D721Med (cell line): ENCODE measurements at regions not wholly inside any gene's neighbourhood (a gene's known extent, or its start where the extent isn't known, plus 50 kb on each side); places are given as distances from the start of the nearest gene placed in this dataset.

Experiments
- DNase-seq: peaks from one replicate; pipeline ENCODE4 v3.0.0; 2011; ENCODE audit warnings: low spot score; ENCODE audit not compliant: insufficient read length
- FAIRE-seq: peaks from 2 replicates; lab custom pipeline; 2011; peaks lifted over from hg19 to GRCh38; lab: Jason Lieb, UNC
- TF ChIP-seq, protein P1 (sequence below): IDR thresholded peaks from 2 replicates; pipeline ENCODE4 v1.5.1; 2012; ENCODE audit warnings: mild to moderate bottlenecking, control low read depth; ENCODE audit not compliant: insufficient read depth; ENCODE audit errors: missing control alignments

DNA sequence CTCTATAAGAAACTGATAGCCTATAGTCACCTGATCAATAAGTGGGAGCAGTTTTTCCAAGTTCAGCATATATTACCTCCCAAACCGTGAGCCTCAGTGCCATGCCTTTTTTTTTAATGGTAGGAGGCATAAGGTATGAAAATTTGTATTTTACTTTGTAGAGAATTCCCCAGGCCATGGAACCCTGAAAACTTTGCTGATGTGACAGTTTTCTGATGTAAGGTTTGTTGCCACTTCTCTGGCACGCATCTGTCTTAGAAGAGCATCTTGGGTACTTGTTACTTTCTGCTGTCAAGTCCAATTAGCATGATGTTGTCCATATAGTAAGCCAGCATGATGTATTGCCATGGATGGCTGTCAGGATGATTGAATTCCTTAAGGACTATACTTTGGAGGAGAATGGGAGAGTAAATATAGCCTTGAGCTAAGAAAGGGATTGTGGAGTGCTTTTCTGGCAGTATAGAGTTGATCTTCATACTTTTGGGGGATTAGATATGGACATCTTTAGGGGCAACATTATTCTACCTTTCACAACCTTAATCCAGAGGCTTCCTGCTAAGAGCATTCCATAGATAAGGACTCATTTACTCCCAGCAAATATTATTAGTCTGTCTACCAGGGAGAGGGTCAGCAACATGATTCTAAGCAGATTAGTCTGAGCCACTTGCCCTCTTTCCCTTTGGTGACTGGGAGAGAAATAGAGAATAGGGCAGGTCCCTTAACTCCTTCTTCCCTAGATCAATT, 389.6 kb downstream of the YTHDC2 start:
- DNase-seq (no peak), FAIRE-seq (peak; percentile 93)
- TF ChIP-seq, protein P1, sequence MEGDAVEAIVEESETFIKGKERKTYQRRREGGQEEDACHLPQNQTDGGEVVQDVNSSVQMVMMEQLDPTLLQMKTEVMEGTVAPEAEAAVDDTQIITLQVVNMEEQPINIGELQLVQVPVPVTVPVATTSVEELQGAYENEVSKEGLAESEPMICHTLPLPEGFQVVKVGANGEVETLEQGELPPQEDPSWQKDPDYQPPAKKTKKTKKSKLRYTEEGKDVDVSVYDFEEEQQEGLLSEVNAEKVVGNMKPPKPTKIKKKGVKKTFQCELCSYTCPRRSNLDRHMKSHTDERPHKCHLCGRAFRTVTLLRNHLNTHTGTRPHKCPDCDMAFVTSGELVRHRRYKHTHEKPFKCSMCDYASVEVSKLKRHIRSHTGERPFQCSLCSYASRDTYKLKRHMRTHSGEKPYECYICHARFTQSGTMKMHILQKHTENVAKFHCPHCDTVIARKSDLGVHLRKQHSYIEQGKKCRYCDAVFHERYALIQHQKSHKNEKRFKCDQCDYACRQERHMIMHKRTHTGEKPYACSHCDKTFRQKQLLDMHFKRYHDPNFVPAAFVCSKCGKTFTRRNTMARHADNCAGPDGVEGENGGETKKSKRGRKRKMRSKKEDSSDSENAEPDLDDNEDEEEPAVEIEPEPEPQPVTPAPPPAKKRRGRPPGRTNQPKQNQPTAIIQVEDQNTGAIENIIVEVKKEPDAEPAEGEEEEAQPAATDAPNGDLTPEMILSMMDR, result no peak

DNA sequence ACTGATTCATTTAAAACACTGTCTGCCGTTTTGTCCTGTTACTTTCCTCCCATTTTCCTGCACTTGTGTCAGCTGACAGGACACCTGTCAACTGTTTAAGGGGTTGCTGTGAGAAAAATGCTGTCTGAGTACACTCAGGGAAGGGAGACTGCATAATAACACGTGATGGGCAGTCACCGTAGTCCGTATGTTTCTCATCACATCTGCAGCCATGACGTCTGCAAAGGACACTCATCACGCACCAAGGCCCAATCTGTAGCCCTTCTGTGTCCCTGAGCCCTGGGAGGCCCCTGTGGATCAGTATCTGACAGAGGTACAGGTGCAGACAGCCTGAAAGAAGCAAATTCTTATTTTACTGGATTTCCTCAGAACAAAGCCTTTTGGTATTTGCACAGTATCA, 396.3 kb downstream of the YTHDC2 start:
- no peak for FAIRE-seq

DNA sequence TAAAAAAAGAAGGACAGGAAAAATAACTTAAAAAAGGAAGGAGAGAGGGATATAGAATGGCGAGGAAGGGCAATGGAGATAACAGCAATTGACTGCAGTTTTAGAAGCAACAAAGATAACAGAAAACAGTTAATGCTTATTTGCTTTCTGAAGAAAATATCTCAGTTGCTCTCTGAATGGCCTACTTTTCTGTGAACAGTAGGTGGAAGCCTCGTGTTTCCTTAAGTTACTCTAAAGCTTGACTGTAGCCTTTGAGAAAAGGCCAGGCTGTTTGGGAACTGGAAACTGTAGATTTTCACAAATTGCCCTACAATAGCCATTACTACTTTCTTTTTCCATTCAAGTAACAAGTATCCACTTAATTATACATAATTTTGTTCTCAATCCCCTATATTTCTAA, 404.5 kb downstream of the YTHDC2 start:
- FAIRE-seq (no peak), DNase-seq (no peak)
- TF ChIP-seq, protein P1, result no peak

More for the DNA sequence above, 396.3 kb downstream of the YTHDC2 start:
- DNase-seq, result no peak
- TF ChIP-seq, protein P1, result no peak

DNA sequence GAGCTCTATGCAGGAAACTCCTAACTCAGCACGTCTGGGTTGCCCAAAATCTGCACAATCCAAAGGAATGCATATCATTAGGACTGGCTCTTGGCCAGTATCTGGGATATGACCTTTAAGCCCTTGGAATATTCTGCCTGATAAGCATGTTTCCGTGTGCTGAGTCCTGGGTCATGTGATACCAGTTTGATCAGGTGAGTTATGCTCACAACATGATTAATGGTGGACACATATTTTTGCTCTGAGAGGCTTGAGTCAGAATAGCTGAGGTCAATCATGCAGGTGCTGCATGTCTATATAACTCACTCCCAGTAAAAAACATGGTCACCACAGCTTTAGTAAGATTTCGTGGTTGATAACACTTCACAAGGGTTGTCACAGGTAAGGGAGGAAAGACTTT, 408.8 kb downstream of the YTHDC2 start:
- DNase-seq (no peak), FAIRE-seq (no peak)
- TF ChIP-seq, protein P1, result no peak

DNA sequence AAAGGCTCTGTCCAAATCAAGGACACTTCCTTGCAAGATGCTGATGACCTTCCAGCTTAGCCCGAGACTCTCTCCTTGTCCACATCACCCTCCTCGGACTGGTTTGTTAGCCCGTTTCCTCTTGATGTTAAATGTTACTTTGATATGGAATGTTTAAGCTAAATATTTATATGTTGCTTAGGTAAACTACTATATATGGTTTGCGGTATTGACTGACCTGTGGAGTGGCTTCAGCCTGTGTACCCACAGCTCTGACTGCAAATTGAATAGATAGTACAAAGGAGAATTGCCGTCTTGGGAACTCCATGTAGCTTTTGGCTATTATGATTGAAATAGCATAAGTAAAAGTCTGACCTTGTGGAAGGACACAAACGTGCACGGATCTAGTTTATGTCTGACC, 422.0 kb downstream of the YTHDC2 start:
- DNase-seq (no peak), FAIRE-seq (no peak)
- TF ChIP-seq, protein P1, result no peak

DNA sequence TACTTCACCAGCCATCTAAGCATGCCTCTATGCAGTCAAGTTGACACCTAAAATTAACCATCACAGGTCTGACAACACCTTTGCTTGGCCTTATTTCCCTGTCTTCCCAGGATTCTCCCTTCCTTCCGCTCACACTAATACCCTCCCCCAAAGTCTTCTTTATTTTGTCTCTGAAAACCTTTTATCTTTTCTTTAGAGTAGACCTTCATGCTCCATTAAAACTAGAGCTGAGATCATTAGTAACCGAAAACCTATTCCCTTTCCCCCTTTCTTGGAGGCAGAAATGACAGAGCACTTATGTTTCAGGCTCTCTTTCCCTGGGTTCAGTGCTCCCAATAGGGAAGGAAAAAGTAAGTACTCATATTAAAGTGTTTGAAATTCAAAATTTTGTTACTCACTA, 423.8 kb downstream of the YTHDC2 start:
- FAIRE-seq (no peak), DNase-seq (no peak)
- TF ChIP-seq, protein P1, result no peak

DNA sequence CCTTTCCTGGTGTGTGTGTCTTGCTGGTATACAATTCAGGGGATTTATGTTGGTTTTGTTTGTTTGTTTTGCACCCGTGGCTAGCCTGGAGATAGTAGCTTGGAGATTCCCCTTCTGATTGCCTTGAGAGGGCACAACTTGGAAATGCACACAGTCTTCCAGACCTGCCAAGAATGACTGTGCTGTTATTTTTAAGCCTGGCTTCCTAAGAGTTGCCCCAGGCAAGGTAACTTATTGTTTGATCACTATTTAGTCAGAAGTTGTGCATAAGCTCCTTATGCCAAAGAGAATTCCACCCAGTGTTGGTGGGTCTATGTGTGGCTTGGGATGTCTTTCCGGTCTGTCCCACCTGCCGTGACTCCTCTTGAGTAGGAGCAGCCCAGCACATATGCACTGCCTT, 421.9 kb upstream of the KCNN2 start:
- TF ChIP-seq, protein P1, result no peak
- DNase-seq (no peak), FAIRE-seq (no peak)
